ENCODE measurements at regions not wholly inside any gene's neighbourhood (a gene's known extent, or its start where the extent isn't known, plus 50 kb on each side); places are given as distances from the start of the nearest gene placed in this dataset.

DNA sequence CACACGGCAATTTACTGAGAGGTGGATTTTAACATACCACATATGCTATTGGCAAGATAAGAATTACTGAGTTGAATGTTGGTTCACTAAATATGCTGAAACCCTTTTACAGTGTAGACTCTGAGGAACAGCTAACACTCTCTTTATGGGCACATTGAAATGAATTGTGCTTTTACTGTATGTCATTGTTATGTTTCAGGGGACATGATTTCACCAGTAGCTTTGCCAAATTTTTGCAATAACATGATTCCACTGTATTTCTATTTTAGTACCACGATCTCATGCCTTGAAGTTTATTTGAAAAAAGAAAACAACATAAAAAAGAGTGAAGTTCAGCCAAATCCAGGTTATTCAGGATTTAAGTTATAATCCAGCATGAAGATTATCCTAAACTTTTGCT, 188.5 kb downstream of the HLX start:
- TF ChIP-seq, protein P1, sequence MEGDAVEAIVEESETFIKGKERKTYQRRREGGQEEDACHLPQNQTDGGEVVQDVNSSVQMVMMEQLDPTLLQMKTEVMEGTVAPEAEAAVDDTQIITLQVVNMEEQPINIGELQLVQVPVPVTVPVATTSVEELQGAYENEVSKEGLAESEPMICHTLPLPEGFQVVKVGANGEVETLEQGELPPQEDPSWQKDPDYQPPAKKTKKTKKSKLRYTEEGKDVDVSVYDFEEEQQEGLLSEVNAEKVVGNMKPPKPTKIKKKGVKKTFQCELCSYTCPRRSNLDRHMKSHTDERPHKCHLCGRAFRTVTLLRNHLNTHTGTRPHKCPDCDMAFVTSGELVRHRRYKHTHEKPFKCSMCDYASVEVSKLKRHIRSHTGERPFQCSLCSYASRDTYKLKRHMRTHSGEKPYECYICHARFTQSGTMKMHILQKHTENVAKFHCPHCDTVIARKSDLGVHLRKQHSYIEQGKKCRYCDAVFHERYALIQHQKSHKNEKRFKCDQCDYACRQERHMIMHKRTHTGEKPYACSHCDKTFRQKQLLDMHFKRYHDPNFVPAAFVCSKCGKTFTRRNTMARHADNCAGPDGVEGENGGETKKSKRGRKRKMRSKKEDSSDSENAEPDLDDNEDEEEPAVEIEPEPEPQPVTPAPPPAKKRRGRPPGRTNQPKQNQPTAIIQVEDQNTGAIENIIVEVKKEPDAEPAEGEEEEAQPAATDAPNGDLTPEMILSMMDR (IDR thresholded peaks at IDR 0.05): no peak
- no peak for TF ChIP-seq POLR2A (IDR thresholded peaks at IDR 0.05)
- TF ChIP-seq POLR2AphosphoS5 (IDR thresholded peaks at IDR 0.05): no peak
- no peak for TF ChIP-seq EP300 (IDR thresholded peaks at IDR 0.05)

All from upper lobe of left lung (tissue), 4 donors.